GM18909 (cell line): ENCODE measurements at regions not wholly inside any gene's neighbourhood (a gene's known extent, or its start where the extent isn't known, plus 50 kb on each side); places are given as distances from the start of the nearest gene placed in this dataset.
"Not testable (repeated sequence)": the region's sequence is repeated elsewhere in the genome, so short reads cannot be mapped to it uniquely, and the experiment has no call there.

Experiments used
- ATAC-seq: cut with Tn5 transposase; IDR thresholded peaks from one replicate; pipeline ENCODE4 v1.9.1; 2021; ENCODE audit warnings: mild to moderate bottlenecking; ENCODE audit not compliant: unreplicated experiment, poor library complexity

GRCh38 chr9:106035806-106036205 is 341.5 kb downstream of the TMEM38B start:
- no peak for ATAC-seq

- no peak for ATAC-seq
These were observed 344.1 kb downstream of the TMEM38B start for GRCh38 chr9:106038266-106039001.

GRCh38 chr9:106039151-106039935 is 345.0 kb downstream of the TMEM38B start:
- no peak for ATAC-seq

GRCh38 chr9:106041920-106042319 is 347.6 kb downstream of the TMEM38B start:
- ATAC-seq = not testable (repeated sequence)

GRCh38 chr9:106051545-106051944 is 357.2 kb downstream of the TMEM38B start:
- ATAC-seq = no peak

- no peak for ATAC-seq
These were observed 357.8 kb downstream of the TMEM38B start for GRCh38 chr9:106052166-106052565.

GRCh38 chr9:106052735-106053134 is 358.4 kb downstream of the TMEM38B start:
- ATAC-seq = no peak

GRCh38 chr9:106056328-106056727 is 362.0 kb downstream of the TMEM38B start:
- ATAC-seq = no peak

- ATAC-seq = no peak
These were observed 364.1 kb downstream of the TMEM38B start for GRCh38 chr9:106058460-106058859.

GRCh38 chr9:106059886-106060285 is 365.5 kb downstream of the TMEM38B start:
- no peak for ATAC-seq

GRCh38 chr9:106060885-106061284 is 366.5 kb downstream of the TMEM38B start:
- no peak for ATAC-seq

GRCh38 chr9:106062250-106062649 is 367.9 kb downstream of the TMEM38B start:
- ATAC-seq = no peak

- ATAC-seq = no peak
These were observed 370.8 kb downstream of the TMEM38B start for GRCh38 chr9:106065136-106065535.

GRCh38 chr9:106065579-106066214 is 371.4 kb downstream of the TMEM38B start:
- ATAC-seq = no peak

- ATAC-seq = no peak
These were observed 372.7 kb downstream of the TMEM38B start for GRCh38 chr9:106066940-106067524.

- no peak for ATAC-seq
These were observed 374.9 kb downstream of the TMEM38B start for GRCh38 chr9:106069241-106069640.

- no peak for ATAC-seq
These were observed 378.1 kb downstream of the TMEM38B start for GRCh38 chr9:106072421-106072820.

- ATAC-seq = no peak
These were observed 379.7 kb downstream of the TMEM38B start for GRCh38 chr9:106074006-106074405.

- no peak for ATAC-seq
These were observed 381.1 kb downstream of the TMEM38B start for GRCh38 chr9:106075236-106075959.

- ATAC-seq = no peak
These were observed 381.6 kb downstream of the TMEM38B start for GRCh38 chr9:106075960-106076327.
